ENCODE measurements at regions not wholly inside any gene's neighbourhood (a gene's known extent, or its start where the extent isn't known, plus 50 kb on each side); places are given as distances from the start of the nearest gene placed in this dataset.

DNA sequence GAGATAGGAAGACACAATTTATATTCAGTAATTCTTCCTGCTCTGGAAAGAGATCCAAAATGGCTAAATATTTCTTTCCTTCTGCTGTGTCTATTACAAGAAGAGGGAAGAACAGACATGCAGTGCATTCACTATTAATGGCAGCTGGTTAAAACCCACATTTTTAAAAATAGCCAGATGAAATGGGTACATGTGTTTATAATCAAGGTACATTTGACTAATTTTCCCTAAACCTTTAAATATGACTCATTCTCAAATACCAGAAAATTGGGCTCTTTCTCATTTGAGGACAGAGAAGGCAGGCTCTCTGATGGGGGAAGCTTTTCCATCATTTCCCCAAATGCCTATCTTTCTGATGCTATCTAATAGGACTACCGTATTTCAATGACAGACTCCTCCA is 215.7 kb upstream of the HABP2 start:
- TF ChIP-seq, protein P1, sequence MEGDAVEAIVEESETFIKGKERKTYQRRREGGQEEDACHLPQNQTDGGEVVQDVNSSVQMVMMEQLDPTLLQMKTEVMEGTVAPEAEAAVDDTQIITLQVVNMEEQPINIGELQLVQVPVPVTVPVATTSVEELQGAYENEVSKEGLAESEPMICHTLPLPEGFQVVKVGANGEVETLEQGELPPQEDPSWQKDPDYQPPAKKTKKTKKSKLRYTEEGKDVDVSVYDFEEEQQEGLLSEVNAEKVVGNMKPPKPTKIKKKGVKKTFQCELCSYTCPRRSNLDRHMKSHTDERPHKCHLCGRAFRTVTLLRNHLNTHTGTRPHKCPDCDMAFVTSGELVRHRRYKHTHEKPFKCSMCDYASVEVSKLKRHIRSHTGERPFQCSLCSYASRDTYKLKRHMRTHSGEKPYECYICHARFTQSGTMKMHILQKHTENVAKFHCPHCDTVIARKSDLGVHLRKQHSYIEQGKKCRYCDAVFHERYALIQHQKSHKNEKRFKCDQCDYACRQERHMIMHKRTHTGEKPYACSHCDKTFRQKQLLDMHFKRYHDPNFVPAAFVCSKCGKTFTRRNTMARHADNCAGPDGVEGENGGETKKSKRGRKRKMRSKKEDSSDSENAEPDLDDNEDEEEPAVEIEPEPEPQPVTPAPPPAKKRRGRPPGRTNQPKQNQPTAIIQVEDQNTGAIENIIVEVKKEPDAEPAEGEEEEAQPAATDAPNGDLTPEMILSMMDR (IDR thresholded peaks at IDR 0.05) = no peak
- TF ChIP-seq POLR2AphosphoS5 (IDR thresholded peaks at IDR 0.05; ENCODE audit: low read depth, low read length) = no peak
- TF ChIP-seq, protein P2, sequence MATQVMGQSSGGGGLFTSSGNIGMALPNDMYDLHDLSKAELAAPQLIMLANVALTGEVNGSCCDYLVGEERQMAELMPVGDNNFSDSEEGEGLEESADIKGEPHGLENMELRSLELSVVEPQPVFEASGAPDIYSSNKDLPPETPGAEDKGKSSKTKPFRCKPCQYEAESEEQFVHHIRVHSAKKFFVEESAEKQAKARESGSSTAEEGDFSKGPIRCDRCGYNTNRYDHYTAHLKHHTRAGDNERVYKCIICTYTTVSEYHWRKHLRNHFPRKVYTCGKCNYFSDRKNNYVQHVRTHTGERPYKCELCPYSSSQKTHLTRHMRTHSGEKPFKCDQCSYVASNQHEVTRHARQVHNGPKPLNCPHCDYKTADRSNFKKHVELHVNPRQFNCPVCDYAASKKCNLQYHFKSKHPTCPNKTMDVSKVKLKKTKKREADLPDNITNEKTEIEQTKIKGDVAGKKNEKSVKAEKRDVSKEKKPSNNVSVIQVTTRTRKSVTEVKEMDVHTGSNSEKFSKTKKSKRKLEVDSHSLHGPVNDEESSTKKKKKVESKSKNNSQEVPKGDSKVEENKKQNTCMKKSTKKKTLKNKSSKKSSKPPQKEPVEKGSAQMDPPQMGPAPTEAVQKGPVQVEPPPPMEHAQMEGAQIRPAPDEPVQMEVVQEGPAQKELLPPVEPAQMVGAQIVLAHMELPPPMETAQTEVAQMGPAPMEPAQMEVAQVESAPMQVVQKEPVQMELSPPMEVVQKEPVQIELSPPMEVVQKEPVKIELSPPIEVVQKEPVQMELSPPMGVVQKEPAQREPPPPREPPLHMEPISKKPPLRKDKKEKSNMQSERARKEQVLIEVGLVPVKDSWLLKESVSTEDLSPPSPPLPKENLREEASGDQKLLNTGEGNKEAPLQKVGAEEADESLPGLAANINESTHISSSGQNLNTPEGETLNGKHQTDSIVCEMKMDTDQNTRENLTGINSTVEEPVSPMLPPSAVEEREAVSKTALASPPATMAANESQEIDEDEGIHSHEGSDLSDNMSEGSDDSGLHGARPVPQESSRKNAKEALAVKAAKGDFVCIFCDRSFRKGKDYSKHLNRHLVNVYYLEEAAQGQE (IDR thresholded peaks at IDR 0.05; ENCODE audit: insufficient read depth in 1 of 2, low read depth in 2 of 2, low read length in 1 of 2) = no peak
- no peak for TF ChIP-seq TCF7L2 (IDR thresholded peaks at IDR 0.05; ENCODE audit: low read depth, low read length)
- no peak for TF ChIP-seq SIN3A (IDR thresholded peaks at IDR 0.05; ENCODE audit: borderline replicate concordance, insufficient read depth, low read depth, low read length)
